Prostate gland (tissue), 2 donors: ENCODE measurements at regions not wholly inside any gene's neighbourhood (a gene's known extent, or its start where the extent isn't known, plus 50 kb on each side); places are given as distances from the start of the nearest gene placed in this dataset.

Experiments
- CTCF ChIP-seq, 4 experiments: fragments of 200-600 bp in 2 of 4; fragments of 450-650 bp in 2 of 4; sonication (generic) in 2 of 4; IDR thresholded peaks; 1 replicate in 3 of 4; 2 replicates in 1 of 4; pipeline ENCODE4 v1.5.1; 2016 to 2019; ENCODE audit warnings: antibody characterized with exemption in 4 of 4, mild to moderate bottlenecking in 2 of 4, moderate library complexity in 2 of 4
- POLR2A ChIP-seq: fragments of 450-650 bp; IDR thresholded peaks from one replicate; pipeline ENCODE4 v1.6.1; 2016; ENCODE audit warnings: antibody characterized with exemption, mild to moderate bottlenecking

- TF ChIP-seq CTCF (IDR thresholded peaks at IDR 0.05): no peak
- TF ChIP-seq POLR2A: no peak
Measured at GRCh38 chr17:68178831-68179230, 69.0 kb upstream of the AMZ2 start.
